A172 (cell line): ENCODE measurements at regions not wholly inside any gene's neighbourhood (a gene's known extent, or its start where the extent isn't known, plus 50 kb on each side); places are given as distances from the start of the nearest gene placed in this dataset.
A peak's percentile ranks its signal among the peaks of the same experiment; 100 is the strongest.

Experiments
- DNase-seq: peaks from one replicate; pipeline ENCODE4 v3.0.0-alpha.2; 2015; ENCODE audit warnings: low spot score

DNA sequence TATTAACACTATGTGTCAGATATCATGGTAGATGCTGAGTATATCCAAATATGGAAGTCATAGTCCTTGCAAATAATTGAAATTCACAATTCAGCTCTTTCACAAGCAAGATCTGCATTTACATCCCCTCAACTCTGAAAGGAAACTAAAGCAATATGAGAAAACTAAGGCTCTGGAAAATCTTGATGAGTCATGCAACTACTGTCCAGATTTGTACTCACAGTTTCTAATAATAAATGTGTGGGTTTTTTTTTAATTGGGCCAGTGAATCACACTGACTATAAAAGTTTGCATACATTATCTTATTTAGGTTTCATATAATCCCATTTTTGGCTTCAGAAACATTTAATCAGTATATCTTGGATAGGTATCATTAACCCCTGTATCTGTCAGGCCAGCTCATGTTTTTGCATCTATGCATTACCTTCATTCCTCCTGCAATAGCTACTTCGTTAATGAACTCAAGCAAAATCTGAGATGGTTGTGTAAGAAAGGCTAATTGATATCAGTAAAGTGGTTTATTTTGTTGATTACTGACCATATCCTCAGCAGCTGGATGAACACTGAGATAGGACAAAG, 58.7 kb upstream of the PRR16 start:
- DNase-seq = peak; percentile 82

DNA sequence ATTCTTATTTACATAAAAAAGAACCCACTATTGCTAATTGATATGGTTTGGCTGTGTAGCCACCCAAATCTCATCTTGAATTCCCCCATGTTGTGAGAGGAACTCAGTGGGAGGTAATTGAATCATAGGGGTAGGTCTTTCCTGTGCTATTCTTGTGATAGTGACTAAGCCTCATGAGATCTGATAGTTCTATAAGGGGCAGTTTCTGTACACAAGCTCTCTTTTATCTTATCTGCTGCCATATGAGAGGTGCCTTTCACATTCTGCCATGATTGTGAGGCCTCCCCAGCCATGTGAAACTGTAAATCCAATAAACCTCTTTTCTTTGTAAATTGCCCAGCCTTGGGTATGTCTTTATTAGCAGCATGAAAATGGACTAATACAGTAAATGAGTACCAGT, 58.2 kb upstream of the PRR16 start:
- peak; percentile 88 for DNase-seq

DNA sequence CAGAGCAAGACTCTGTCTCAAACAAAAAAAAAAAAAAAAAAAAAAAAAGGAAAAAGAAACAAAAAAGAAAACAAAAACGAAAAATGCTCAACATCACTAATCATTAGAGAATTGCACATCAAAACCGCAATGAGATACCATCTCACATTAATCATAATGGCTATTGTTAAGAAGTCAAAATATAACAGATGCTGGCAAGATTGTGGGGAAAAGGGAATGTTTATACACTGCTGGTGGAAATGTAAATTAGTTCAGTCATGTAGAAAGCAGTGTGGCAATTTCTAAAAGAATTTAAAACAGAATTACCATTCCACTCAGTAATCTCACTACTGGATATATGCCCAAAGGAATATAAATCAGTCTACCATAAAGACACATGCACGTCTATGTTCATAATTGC, 50.4 kb upstream of the PRR16 start:
- peak; percentile 81 for DNase-seq
